RWPE1 (cell line): ENCODE measurements at regions not wholly inside any gene's neighbourhood (a gene's known extent, or its start where the extent isn't known, plus 50 kb on each side); places are given as distances from the start of the nearest gene placed in this dataset.
"Not testable (repeated sequence)": the region's sequence is repeated elsewhere in the genome, so short reads cannot be mapped to it uniquely, and the experiment has no call there.

Source experiments
- CTCF ChIA-PET: fragments of 350-600 bp; sonication (Branson Sonifier 250); formaldehyde crosslinking; extraction: SDS; loops from one replicate; lab custom pipeline; 2021; lab: Yijun Ruan, JAX
- POLR2A ChIA-PET: fragments of 400-600 bp; formaldehyde crosslinking; extraction: SDS; loops from one replicate; lab custom pipeline; 2020; ENCODE audit warnings: antibody characterized with exemption; ENCODE audit not compliant: low non-redundant PET; lab: Yijun Ruan, JAX
- DNase-seq: peaks from one replicate; pipeline ENCODE4 v3.0.0; 2012; ENCODE audit warnings: low spot score
- H3K27ac ChIP-seq: fragments of 450-650 bp; 2 replicates; pipeline ENCODE4 v1.5.1; 2017
- TF ChIP-seq, protein P1 (sequence below): fragments of 450-650 bp; conservative IDR thresholded peaks from 2 replicates; pipeline ENCODE4 v1.5.1; 2017; ENCODE audit warnings: low read depth, mild to moderate bottlenecking

DNA sequence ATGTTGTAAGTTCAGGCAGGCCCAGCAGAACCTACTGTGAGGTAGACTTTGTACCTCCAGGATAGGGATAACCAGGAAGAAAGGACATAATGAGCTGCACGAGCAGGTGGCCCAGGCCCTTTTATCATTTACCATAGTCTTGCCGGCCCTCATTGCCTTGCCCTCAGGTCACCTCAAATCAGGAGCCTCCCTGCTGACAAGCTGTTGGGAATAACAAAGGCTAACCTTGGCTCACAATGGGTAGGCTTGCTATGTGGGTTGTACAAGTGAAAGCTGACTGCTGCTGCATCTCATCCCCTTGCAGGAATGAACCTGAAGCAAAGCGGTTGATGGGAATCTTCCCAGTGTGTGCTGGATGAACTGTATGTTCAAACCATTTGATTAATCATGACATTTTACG is 159.5 kb upstream of the ACTBL2 start:
- ChIA-PET POLR2A (no interaction called here), CTCF (interaction anchor here (1.4 kb wide), 1 partner anchor 8 kb away, joined by 4 read pairs; no protein-coding TSS in a partner anchor)
- DNase-seq, result no peak
- TF ChIP-seq, protein P1, sequence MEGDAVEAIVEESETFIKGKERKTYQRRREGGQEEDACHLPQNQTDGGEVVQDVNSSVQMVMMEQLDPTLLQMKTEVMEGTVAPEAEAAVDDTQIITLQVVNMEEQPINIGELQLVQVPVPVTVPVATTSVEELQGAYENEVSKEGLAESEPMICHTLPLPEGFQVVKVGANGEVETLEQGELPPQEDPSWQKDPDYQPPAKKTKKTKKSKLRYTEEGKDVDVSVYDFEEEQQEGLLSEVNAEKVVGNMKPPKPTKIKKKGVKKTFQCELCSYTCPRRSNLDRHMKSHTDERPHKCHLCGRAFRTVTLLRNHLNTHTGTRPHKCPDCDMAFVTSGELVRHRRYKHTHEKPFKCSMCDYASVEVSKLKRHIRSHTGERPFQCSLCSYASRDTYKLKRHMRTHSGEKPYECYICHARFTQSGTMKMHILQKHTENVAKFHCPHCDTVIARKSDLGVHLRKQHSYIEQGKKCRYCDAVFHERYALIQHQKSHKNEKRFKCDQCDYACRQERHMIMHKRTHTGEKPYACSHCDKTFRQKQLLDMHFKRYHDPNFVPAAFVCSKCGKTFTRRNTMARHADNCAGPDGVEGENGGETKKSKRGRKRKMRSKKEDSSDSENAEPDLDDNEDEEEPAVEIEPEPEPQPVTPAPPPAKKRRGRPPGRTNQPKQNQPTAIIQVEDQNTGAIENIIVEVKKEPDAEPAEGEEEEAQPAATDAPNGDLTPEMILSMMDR, result no peak
- no peak overlapping the region for H3K27ac ChIP-seq

DNA sequence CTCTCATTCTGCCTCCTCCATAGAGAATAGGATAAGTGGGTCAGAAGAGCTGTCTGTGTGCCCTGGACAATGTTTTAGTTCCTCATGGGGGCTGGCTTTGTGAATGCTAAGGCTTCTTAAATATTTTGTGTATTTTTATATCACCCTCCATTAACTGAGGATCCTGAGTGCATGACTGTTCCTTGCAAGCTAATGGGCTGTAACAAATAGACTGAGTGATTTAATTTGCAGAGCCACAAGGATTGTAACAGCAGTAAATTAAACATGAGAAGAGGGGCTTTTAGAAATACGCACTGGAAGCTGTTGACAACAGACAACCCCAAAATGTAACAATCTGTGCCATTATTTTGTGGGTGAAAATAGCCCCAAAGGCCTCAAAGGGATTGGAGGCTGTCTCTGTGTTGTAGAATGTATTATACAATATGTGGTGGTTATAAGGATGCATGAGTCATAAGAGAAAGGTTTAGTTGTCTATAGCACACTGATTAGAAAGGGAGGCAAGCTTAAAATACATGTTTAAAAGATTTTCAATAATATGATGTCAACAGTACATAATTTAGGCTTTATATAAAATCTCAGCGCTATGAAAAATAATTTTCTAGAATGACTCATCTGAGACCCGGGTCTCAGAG is 152.7 kb upstream of the ACTBL2 start:
- TF ChIP-seq, protein P1, result no peak
- H3K27ac ChIP-seq, result no peak overlapping the region
- ChIA-PET POLR2A (no interaction called here), CTCF (interaction anchor here (0.7 kb wide), 1 partner anchor 136 kb away, joined by 3 read pairs; no protein-coding TSS in a partner anchor)
- no peak for DNase-seq

DNA sequence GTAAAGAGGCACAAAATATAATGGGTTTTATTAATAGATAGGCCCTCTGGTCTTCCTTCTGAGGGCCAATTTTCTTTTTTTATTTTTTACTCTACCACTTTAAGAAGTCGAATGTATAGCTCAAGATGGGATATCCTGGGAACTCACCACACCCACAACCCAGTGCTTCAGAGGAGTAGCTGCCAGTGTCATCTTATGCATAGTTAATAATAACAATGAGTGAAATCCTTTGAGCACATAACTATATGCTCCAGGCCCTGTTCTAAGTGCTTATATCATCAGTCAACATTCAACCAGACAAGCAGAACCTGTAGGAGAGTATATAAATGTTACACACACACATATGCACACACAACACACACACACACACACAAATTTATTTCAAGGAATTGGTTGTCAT is 150.3 kb upstream of the ACTBL2 start:
- DNase-seq, result no peak
- CTCF ChIA-PET, result no interaction called here
- TF ChIP-seq, protein P1, result no peak
- H3K27ac ChIP-seq, result no peak overlapping the region
- POLR2A ChIA-PET, result no interaction called here

DNA sequence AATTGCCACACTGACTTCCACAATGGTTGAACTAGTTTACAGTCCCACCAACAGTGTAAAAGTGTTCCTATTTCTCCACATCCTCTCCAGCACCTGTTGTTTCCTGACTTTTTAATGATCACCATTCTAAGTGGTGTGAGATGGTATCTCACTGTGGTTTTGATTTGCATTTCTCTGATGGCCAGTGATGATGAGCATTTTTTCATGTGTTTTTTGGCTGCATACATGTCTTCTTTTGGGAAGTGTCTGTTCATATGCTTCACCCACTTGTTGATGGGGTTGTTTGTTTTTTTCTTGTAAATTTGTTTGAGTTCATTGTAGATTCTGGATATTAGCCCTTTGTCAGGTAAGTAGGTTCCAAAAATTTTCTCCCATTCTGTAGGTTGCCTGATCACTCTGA is 148.5 kb upstream of the ACTBL2 start:
- POLR2A ChIA-PET, result not testable (repeated sequence)

DNA sequence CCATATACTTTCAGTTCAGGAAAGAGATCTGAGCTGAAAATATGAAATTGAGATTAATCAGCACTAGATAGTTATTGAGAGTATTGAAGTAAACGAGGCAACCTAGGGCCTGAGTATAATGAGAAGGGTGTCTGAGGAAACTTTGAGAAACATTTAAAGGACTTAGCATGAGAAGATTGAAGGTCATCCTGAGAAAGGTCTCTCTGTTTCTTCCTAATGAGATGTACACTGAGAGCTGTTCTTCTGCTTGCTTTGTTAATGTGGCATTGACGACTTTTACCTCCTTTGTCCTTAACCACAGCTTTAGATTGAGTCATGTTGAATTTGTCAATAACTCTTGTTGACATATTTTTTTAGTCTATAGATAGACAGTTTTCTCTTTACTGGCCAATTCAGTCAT is 145.1 kb upstream of the ACTBL2 start:
- DNase-seq, result no peak
- TF ChIP-seq, protein P1, result no peak
- CTCF ChIA-PET, result interaction anchor here (0.6 kb wide), 1 partner anchor 251 kb away, joined by 3 read pairs; no protein-coding TSS in a partner anchor

More for the DNA sequence above, 148.5 kb upstream of the ACTBL2 start:
- H3K27ac ChIP-seq, CTCF ChIA-PET, DNase-seq: not testable (repeated sequence)

DNA sequence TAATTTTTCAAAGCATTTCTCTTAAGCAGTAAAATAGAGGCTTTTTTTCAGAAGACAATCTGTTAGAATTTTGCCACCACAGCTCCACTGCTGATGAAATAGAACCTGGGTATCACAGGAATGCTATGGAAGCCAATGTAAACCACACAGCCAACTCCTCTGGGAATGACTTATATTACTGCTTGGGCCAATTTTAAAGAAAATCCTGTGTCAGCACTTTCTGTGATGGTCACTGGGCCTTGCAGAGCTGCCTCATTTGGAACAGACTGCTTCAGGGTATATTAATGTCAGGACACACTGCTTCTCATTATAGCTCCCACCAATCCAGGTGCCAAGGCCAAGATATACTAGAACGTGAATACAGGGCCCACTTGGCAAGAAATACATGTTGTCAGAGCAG is 144.1 kb upstream of the ACTBL2 start:
- H3K27ac ChIP-seq, result no peak overlapping the region
- CTCF ChIA-PET, result no interaction called here
- POLR2A ChIA-PET, result no interaction called here
- no peak for DNase-seq
- TF ChIP-seq, protein P1, result no peak

More for the DNA sequence above, 145.1 kb upstream of the ACTBL2 start:
- H3K27ac ChIP-seq, result no peak overlapping the region
- POLR2A ChIA-PET, result no interaction called here

DNA sequence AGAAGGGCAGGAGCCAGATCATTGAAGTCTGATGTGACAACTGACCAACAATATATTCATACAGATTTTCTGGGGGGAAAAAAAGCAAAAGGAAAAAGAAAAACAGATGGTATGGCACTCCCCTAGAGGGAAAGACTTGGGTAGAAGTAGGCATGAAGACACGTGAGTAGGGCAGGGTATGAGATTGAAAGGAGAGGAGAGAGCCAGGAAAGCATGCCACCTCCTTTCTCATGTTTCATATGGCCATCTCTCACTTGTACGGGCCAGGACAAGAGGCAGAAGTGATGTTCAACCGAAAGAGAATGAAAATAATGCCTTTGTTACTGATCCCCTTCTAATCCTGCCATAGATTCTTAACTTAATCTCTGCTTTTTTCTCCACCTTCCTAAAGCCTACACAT is 139.0 kb upstream of the ACTBL2 start:
- POLR2A ChIA-PET, result no interaction called here
- H3K27ac ChIP-seq, result no peak overlapping the region
- no peak for DNase-seq
- TF ChIP-seq, protein P1, result no peak
- CTCF ChIA-PET, result no interaction called here
